PC-9 (cell line): ENCODE measurements at regions not wholly inside any gene's neighbourhood (a gene's known extent, or its start where the extent isn't known, plus 50 kb on each side); places are given as distances from the start of the nearest gene placed in this dataset.

Source experiments
- BruUV-seq: library from RNA; stranded (reverse); fragments of 400-500 nt; replicated peaks from 2 replicates; lab custom pipeline; 2021; lab: Mats Ljungman, UMichigan
- CTCF ChIA-PET: fragments of 300-600 bp; sonication (Branson Sonifier 250); formaldehyde crosslinking; loops from one replicate; lab custom pipeline; 2022; ENCODE audit warnings: antibody characterized with exemption; lab: Charles Lee
- POLR2A ChIA-PET: fragments of 300-600 bp; sonication (Branson Sonifier 250); formaldehyde crosslinking; loops from one replicate; lab custom pipeline; 2022; ENCODE audit warnings: antibody characterized with exemption; ENCODE audit not compliant: unreplicated experiment; lab: Charles Lee
- DNase-seq, 2 experiments: peaks; one replicate each; pipeline versions ENCODE4 v3.0.0 to v3.0.0-alpha.2; 2015 to 2022; ENCODE audit warnings: mixed read lengths in 1 of 2
- H2AFZ ChIP-seq: fragments of 200-600 bp; sonication (generic); 2 replicates; pipeline ENCODE4 v1.8.1; 2017; ENCODE audit warnings: antibody characterized with exemption
- H3F3A ChIP-seq: fragments of 200-600 bp; sonication (generic); 2 replicates; pipeline ENCODE4 v1.8.1; 2017; ENCODE audit warnings: antibody characterized with exemption, mild to moderate bottlenecking, low read depth; ENCODE audit not compliant: insufficient read depth
- H3K27ac ChIP-seq: fragments of 200-600 bp; sonication (generic); 2 replicates; pipeline ENCODE4 v1.6.1; 2016; ENCODE audit warnings: mixed run types
- H3K27me3 ChIP-seq: fragments of 200-600 bp; sonication (generic); 2 replicates; pipeline ENCODE4 v1.6.1; 2016; ENCODE audit warnings: low read depth, mixed run types; ENCODE audit not compliant: insufficient read depth
- H3K36me3 ChIP-seq: fragments of 200-600 bp; sonication (generic); 2 replicates; pipeline ENCODE4 v1.6.1; 2016; ENCODE audit warnings: low read depth, mixed run types
- H3K4me1 ChIP-seq: fragments of 200-600 bp; sonication (generic); replicated peaks from 2 replicates; pipeline ENCODE4 v1.6.1; 2016; ENCODE audit warnings: mixed run types; ENCODE audit not compliant: insufficient read depth
- H3K4me2 ChIP-seq: fragments of 200-600 bp; sonication (generic); 2 replicates; pipeline ENCODE4 v1.6.1; 2017; ENCODE audit warnings: mixed run types
- H3K4me3 ChIP-seq: fragments of 200-600 bp; sonication (generic); 2 replicates; pipeline ENCODE4 v1.6.1; 2016; ENCODE audit warnings: mixed run types
- H3K79me2 ChIP-seq: fragments of 200-600 bp; sonication (generic); 2 replicates; pipeline ENCODE4 v1.6.1; 2017; ENCODE audit warnings: low read depth, mixed run types
- H3K9me2 ChIP-seq: fragments of 200-600 bp; sonication (generic); 2 replicates; pipeline ENCODE4 v1.8.1; 2017; ENCODE audit warnings: mild to moderate bottlenecking; ENCODE audit not compliant: insufficient read depth
- H3K9me3 ChIP-seq: fragments of 200-600 bp; sonication (generic); 2 replicates; pipeline ENCODE4 v1.8.1; 2016; ENCODE audit warnings: low read depth; ENCODE audit not compliant: insufficient read depth
- H4K20me1 ChIP-seq: fragments of 200-600 bp; sonication (generic); 2 replicates; pipeline ENCODE4 v1.8.1; 2017; ENCODE audit not compliant: insufficient read depth
- EZH2 ChIP-seq: fragments of 200-600 bp; sonication (generic); IDR thresholded peaks from 2 replicates; pipeline ENCODE4 v1.8.0; 2017; ENCODE audit warnings: antibody characterized with exemption, low read depth
- intact Hi-C: fragments of 100-400 bp; cut with micrococcal nuclease; formaldehyde crosslinking; loops from one replicate; pipeline ENCODE4 v1.10.0; 2022; ENCODE audit not compliant: unreplicated experiment
- TF ChIP-seq, protein P1 (sequence below): fragments of 200-600 bp; sonication (generic); conservative IDR thresholded peaks from 2 replicates; pipeline ENCODE4 v1.6.1; 2017; ENCODE audit warnings: mixed run types, antibody characterized with exemption, mild to moderate bottlenecking, moderate library complexity

DNA sequence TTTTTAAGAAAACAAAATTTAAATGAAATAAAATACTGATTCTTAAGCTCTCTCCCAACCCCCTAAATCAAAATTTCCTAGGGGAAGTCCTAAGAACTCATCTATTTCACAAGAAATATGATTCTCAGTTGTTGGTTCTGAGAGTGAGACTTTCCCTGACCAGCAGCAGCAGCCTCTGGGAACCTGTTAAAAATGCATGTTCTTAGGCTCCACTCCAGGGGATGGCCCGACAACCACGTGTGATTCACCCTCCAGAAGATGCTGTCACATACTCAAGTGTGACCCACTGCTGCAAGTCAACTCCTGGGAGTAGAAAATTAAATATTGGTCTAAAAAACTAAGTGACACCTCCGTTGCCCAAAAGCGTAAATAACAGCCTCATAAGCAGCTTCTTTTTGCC, 343.2 kb upstream of the NR2F2 start:
- POLR2A ChIA-PET, result no interaction called here
- no peak for DNase-seq
- CTCF ChIA-PET, result no interaction called here
- TF ChIP-seq EZH2, result no peak
- TF ChIP-seq, protein P1, sequence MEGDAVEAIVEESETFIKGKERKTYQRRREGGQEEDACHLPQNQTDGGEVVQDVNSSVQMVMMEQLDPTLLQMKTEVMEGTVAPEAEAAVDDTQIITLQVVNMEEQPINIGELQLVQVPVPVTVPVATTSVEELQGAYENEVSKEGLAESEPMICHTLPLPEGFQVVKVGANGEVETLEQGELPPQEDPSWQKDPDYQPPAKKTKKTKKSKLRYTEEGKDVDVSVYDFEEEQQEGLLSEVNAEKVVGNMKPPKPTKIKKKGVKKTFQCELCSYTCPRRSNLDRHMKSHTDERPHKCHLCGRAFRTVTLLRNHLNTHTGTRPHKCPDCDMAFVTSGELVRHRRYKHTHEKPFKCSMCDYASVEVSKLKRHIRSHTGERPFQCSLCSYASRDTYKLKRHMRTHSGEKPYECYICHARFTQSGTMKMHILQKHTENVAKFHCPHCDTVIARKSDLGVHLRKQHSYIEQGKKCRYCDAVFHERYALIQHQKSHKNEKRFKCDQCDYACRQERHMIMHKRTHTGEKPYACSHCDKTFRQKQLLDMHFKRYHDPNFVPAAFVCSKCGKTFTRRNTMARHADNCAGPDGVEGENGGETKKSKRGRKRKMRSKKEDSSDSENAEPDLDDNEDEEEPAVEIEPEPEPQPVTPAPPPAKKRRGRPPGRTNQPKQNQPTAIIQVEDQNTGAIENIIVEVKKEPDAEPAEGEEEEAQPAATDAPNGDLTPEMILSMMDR, result no peak
- no peak overlapping the region for H3K27ac ChIP-seq
- H3K4me1 ChIP-seq, result peaks cover 5% of the 10 kb centered on the region; the same call in 1 of the 2 replicates
- no peaks in the 10 kb centered on the region for H4K20me1 ChIP-seq
- intact Hi-C loops, result no loop called here
- H3K27me3 ChIP-seq, result no peaks in the 10 kb centered on the region
- no peaks in the 10 kb centered on the region for H3K79me2 ChIP-seq
- no peaks in the 10 kb centered on the region for H3K9me2 ChIP-seq
- H2AFZ ChIP-seq, result no peak overlapping the region
- H3K9me3 ChIP-seq, result no peaks in the 10 kb centered on the region
- no peak overlapping the region for H3K4me3 ChIP-seq
- H3K36me3 ChIP-seq, result no peaks in the 10 kb centered on the region
- BruUV-seq, result no TSS peak
- no peak overlapping the region for H3K4me2 ChIP-seq
- no peaks in the 10 kb centered on the region for H3F3A ChIP-seq

DNA sequence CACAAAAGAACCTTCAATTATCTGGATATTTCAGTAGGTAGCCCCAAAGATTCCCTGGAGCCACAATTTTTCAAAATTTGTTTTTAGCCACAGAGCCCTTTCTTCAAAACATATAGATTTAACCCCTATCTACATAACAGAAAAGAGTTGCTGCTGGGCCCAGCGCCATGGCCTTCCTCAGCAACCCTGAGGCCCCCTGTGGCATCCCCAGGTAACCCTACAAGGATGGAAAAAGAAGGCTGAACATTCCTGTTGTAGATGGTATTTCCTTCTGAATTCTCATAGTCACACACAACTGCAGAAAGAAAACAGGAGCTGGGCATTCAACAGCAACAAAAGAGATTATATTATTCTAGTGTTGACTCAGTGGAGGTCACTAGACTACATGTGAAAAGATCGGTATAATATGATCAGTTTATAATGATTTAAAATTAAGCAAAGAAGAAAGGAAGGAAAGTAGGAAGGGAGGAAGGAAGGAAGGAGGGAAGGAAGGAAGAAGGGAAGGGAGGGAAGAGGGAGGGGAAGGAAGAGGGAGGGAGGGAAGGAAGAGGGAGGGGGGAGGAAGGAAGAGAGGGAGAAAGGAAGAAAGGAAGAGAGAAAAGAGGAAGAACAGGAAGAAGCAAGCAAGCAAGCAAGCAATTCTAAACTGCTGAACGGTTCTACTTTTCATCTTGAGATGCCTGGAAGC, 342.5 kb upstream of the NR2F2 start:
- no peaks in the 10 kb centered on the region for H3F3A ChIP-seq
- POLR2A ChIA-PET, result interaction anchor here (0.7 kb wide), 1 partner anchor 875 kb away, joined by 11 read pairs; no protein-coding TSS in a partner anchor
- H3K4me3 ChIP-seq, result no peak overlapping the region
- no peak for TF ChIP-seq EZH2
- TF ChIP-seq, protein P1, result no peak
- DNase-seq, result no peak
- no peaks in the 10 kb centered on the region for H4K20me1 ChIP-seq
- 0 out of 2 replicates have a peak overlapping the region, but pooled peaks have one; percentile 1 for H3K4me2 ChIP-seq
- CTCF ChIA-PET, result interaction anchor here (0.7 kb wide), 1 partner anchor 212 kb away, joined by 3 read pairs; no protein-coding TSS in a partner anchor
- BruUV-seq, result no TSS peak
- intact Hi-C loops, result no loop called here
- no peaks in the 10 kb centered on the region for H3K9me2 ChIP-seq
- no peak overlapping the region for H3K27ac ChIP-seq
- H3K79me2 ChIP-seq, result no peaks in the 10 kb centered on the region
- H3K36me3 ChIP-seq, result no peaks in the 10 kb centered on the region
- H2AFZ ChIP-seq, result 0 out of 2 replicates have a peak overlapping the region, but pooled peaks have one; percentile 9
- H3K4me1 ChIP-seq, result peaks cover 5% of the 10 kb centered on the region; the same call in 1 of the 2 replicates
- no peaks in the 10 kb centered on the region for H3K27me3 ChIP-seq
- no peaks in the 10 kb centered on the region for H3K9me3 ChIP-seq

DNA sequence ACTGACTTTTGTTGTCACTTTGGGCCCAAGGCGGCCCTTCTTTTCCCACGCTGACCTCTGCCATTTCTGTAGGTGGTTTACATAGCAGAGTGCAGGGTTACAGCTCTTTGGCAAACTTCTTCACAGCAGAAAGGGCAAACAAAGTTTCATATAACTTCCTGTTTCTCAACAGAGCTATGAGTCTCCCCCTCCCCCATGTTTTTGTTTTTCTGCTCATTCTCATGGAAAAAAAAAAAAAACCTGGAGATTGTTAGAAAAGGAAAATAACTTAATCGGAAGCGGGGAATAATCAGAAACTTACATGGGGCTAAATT, 342.0 kb upstream of the NR2F2 start:
- 0 out of 2 replicates have a peak overlapping the region, but pooled peaks have one; percentile 1 for H3K4me2 ChIP-seq
- H4K20me1 ChIP-seq, result no peaks in the 10 kb centered on the region
- no peak overlapping the region for H3K27ac ChIP-seq
- no peaks in the 10 kb centered on the region for H3F3A ChIP-seq
- no peaks in the 10 kb centered on the region for H3K9me3 ChIP-seq
- H2AFZ ChIP-seq, result 0 out of 2 replicates have a peak overlapping the region, but pooled peaks have one; percentile 9
- peaks cover 5% of the 10 kb centered on the region; the same call in 1 of the 2 replicates for H3K4me1 ChIP-seq
- H3K9me2 ChIP-seq, result no peaks in the 10 kb centered on the region
- ChIA-PET POLR2A (interaction anchor here (0.7 kb wide), 1 partner anchor 875 kb away, joined by 11 read pairs; no protein-coding TSS in a partner anchor), CTCF (interaction anchor here (0.7 kb wide), 1 partner anchor 212 kb away, joined by 3 read pairs; no protein-coding TSS in a partner anchor)
- H3K79me2 ChIP-seq, result no peaks in the 10 kb centered on the region
- no TSS peak for BruUV-seq
- TF ChIP-seq, protein P1, result no peak
- TF ChIP-seq EZH2, result no peak
- H3K4me3 ChIP-seq, result no peak overlapping the region
- peak; percentile 8 to 43 for DNase-seq
- intact Hi-C loops, result no loop called here
- no peaks in the 10 kb centered on the region for H3K36me3 ChIP-seq
- H3K27me3 ChIP-seq, result no peaks in the 10 kb centered on the region
